Sigmoid colon (tissue), 4 donors: ENCODE measurements at regions not wholly inside any gene's neighbourhood (a gene's known extent, or its start where the extent isn't known, plus 50 kb on each side); places are given as distances from the start of the nearest gene placed in this dataset.

Source experiments
- POLR2A ChIP-seq, 2 donors: fragments of 450-650 bp; IDR thresholded peaks; one replicate each; pipeline ENCODE4 v1.6.1; 2016; ENCODE audit warnings: antibody characterized with exemption in 2 of 2, mild to moderate bottlenecking in 2 of 2, moderate library complexity in 2 of 2
- POLR2AphosphoS5 ChIP-seq, 4 donors: sonication (generic); formaldehyde crosslinking; IDR thresholded peaks; one replicate each; pipeline ENCODE4 v1.6.1; 2017; ENCODE audit warnings: antibody characterized with exemption in 4 of 4
- TF ChIP-seq, protein P1 (sequence below), 4 experiments: fragments of 450-650 bp in 3 of 4; fragments of 200-600 bp in 1 of 4; IDR thresholded peaks; one replicate each; pipeline ENCODE4 v1.5.1; 2016 to 2019; ENCODE audit warnings: antibody characterized with exemption in 4 of 4, mild to moderate bottlenecking in 3 of 4, moderate library complexity in 2 of 4

DNA sequence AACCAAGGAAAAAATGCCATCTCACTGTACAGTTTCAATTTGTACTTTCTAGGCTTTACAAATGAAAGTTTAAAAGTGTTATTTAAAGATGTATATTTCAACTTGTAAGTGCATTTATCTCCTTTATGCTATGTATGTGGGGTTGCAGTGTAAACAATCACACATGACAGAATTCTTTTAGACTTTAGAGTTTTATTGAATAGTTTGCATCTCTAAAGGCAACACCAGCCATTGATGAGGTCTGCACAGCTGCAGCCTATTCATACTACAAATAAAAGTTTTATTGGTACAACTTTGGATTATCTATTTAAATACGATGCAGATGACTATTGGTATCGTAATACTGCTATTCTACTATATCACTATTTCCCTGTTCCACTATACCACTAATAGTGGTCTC is 894.4 kb upstream of the B3GALT2 start:
- TF ChIP-seq, protein P1, sequence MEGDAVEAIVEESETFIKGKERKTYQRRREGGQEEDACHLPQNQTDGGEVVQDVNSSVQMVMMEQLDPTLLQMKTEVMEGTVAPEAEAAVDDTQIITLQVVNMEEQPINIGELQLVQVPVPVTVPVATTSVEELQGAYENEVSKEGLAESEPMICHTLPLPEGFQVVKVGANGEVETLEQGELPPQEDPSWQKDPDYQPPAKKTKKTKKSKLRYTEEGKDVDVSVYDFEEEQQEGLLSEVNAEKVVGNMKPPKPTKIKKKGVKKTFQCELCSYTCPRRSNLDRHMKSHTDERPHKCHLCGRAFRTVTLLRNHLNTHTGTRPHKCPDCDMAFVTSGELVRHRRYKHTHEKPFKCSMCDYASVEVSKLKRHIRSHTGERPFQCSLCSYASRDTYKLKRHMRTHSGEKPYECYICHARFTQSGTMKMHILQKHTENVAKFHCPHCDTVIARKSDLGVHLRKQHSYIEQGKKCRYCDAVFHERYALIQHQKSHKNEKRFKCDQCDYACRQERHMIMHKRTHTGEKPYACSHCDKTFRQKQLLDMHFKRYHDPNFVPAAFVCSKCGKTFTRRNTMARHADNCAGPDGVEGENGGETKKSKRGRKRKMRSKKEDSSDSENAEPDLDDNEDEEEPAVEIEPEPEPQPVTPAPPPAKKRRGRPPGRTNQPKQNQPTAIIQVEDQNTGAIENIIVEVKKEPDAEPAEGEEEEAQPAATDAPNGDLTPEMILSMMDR (IDR thresholded peaks at IDR 0.05) = no peak
- TF ChIP-seq POLR2AphosphoS5 (IDR thresholded peaks at IDR 0.05) = no peak
- no peak for TF ChIP-seq POLR2A (IDR thresholded peaks at IDR 0.05)
